Ishikawa (cell line): ENCODE measurements at regions not wholly inside any gene's neighbourhood (a gene's known extent, or its start where the extent isn't known, plus 50 kb on each side); places are given as distances from the start of the nearest gene placed in this dataset.

Experiments used
- MAX ChIP-seq: IDR thresholded peaks from 2 replicates; pipeline ENCODE4 v1.6.1; 2012
- RAD21 ChIP-seq: IDR thresholded peaks from 2 replicates; pipeline ENCODE4 v1.6.1; 2012; ENCODE audit warnings: low read depth

- no peak for TF ChIP-seq MAX
- no peak for TF ChIP-seq RAD21
Measured at GRCh38 chr7:92949748-92950147, 113.4 kb upstream of the CDK6 start.
